ENCODE measurements at regions not wholly inside any gene's neighbourhood (a gene's known extent, or its start where the extent isn't known, plus 50 kb on each side); places are given as distances from the start of the nearest gene placed in this dataset.
"Not testable (repeated sequence)": the region's sequence is repeated elsewhere in the genome, so short reads cannot be mapped to it uniquely, and the experiment has no call there.

DNA sequence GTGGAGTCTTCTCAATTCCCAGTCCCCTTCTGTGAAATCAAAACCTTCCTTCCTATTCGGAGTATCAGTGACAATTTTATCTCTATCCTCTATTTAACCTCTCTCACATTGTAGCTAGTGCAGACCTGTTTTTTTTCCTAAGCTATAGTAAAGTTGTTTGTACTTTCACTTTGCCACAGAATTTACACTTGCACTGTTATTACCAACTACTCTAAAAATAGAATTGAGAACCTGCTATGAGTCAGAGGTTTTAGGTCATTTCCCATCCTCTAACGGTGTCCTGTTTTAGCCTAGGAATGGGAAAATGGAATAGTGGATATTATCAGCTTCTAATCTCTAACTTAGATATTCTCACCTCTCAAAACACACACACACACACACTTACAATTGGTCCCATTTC lies 862.7 kb downstream of the NCAM2 start:
- no peak for DNase-seq

DNA sequence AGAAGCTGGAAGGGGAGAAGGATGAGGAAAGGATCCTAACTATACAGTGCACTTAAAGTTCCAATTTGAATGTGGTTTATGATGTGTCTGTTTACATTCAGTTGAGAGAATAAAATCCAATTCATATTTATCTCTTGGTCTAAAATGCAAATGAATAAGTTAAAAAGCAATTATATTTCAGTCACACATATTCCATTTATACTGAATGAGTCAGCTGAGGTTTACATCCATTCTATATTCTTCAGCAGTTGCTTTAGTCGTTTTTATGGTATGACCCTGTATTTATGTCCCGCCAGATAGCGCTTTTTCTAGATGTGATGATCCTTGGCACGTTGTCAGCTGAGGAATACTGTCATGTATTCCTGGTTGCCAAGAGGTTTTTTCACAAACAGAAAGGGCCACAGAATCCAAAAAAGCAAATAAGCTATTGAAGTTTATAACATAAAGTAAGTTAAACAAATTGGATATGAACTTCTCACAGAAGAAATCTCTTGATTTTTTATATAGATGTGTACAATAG lies 866.2 kb downstream of the NCAM2 start:
- no peak for DNase-seq

DNA sequence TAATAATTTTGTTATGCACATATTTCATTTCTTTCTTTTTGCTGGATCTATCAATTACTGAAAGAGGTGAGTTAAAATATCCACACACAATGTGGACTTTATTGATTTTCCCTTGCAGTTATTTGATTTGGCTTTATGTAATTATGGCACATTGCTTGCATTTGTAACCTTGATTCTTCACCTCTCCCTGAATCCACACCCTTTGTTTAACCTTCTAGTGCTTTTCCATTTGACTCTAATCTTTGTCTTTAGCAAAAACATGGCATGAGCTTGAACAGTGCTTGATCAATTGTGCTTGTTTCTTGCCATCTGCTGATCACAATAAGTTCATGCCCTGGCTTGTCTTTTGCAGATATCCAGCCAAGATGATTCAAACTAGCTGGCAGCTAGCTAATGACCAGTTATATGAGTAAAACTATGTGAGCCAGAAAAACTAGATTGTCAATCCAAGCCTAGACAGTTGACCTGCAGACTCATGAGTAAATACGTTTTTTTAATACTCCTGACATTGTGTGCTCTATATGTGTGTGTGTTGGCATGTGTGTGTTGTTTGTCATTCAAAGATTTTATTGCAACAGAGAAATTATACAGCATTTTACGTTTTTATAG lies 899.2 kb downstream of the NCAM2 start:
- no peak for DNase-seq

DNA sequence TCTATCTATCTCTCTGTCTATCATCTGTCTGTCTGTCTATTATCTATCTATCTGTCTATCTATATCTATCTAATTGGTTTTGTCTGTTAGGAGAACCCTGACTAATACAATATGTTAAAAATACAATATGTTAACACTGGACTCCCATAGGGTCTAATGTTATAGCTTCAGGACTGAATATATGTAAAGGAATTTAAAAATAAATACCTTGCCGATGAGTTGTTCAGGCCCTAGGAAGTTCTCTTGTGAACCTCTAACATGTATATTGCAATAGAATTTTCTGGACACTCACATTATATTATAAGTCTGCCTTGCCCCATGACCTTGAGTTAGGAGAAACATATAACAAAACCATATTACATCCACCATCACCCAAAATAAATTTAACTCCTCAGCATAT lies 900.6 kb downstream of the NCAM2 start:
- DNase-seq: no peak

DNA sequence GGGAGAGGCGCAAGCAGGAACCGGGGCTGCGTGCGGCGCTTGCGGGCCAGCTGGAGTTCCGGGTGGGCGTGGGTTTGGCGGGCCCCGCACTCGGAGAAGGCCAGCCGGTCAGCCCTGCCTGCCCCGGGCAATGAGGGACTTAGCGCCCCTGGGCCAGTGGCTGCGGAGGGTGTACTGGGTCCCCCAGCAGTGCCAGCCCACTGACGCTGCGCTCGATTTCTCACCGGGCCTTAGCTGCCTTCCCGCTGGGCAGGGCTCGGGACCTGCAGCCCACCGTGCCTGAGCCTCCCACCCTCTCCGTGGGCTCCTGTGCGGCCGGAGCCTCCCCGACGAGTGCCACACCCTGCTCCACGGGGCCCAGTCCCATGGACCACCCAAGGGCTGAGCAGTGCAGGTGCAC lies 904.2 kb downstream of the NCAM2 start:
- DNase-seq: not testable (repeated sequence)

DNA sequence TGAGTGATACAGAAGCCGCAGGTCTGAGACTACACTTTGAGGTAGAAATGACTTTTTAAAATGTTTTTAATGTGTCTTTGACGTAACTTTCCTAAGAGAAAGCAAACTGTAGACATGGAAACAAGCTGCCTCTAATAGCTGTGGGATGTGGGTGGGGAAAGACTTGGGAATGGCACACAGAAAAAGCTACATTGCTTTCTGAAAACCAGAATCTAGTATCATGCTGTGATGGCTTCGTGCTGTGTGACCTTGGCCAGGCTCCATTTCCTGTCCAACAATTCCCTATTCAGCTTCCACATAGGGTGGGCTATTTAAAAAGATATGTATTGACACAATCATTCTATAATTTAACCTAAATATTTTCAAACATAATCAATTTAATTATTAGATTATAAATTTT lies 909.1 kb downstream of the NCAM2 start:
- no peak for DNase-seq

DNA sequence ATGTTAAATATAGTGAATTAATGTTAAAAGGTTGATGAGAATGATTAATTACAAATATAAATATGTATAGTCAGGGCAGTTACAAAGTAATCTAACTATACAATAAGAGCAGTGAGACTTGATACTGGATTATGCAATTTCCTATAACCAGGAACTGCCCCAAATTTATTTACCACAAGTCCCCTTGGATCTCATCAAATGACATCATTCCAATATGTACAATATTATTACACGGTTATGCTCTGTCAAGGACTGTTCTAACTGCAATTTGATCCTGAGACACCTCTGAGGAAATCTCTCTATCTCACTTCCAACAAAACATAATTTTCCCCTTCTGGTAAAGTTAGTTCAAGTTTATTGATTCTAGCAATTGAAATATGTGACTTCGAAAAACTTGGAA lies 917.6 kb downstream of the NCAM2 start:
- DNase-seq: no peak

DNA sequence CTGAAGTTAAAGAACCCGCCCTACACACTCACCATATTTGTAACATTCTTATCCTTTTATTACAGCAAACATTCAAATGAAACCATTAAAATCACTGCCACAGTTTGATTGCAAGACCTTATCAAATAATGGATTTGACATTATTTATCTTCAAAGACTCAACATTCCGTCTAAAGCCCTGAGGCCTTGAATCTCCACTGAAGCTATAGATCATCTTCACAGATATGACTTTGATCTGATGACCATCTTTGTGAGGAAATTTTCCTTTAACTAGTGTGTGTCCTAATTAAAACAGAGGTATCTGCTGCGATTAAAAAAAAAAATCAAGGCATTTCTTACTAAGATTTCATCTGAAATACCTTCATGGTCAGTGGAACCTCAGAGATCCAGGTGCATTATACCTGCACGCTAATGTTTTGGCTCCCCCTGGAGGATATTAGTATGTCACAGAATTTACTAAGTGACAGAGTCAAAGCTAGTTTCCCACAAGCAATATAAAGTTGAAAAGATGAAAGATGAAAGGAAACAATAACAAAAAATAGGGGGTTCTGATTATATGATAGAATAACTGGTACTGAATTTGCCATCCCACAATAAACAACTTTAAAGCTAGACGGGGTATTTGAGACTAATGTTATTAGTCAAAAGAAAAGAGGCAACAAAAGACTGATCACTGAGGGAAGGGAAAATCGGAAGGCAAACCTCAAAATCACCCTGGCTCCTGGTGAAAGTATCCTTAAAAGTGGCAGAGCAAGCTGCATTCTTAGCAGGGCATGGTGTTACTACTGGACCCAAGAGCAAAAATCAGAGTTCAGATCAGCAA lies 923.4 kb downstream of the NCAM2 start:
- no peak for DNase-seq

DNA sequence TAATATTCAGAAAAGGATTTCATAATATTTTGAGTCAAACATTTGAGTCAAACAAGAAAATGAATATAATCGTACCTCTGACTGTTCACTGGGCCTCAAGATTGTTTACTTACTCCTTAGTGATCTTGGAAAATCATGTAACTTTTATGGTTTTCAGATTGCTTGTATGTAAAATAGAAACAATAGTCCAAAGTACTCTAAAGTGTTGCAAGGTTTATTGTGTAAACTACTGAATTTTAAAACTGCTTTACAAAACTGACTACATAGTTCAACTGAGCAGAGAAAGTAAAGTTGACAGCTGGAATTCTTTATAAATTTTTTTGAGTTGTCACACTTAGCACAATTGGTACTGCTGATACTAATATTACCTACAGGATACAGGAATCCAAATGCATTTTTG lies 931.0 kb downstream of the NCAM2 start:
- no peak for DNase-seq

DNA sequence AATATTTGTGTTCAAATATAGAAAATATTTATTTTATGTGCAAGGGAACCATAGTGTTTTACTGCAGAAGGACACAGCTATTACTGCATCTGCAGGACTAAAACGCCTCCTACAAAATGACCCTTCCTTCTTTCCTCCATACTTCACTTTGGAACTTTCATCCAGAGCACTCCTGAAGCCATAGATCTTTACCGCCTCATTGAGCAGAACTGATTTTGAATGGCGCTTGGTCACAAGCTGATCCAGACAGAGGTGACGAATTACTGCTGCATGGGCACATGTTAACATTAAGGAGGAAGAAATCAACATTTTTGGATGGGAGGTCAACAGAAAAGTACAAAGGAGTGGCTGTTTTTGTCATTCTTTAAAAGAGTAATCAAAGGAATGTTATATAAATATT lies 931.6 kb downstream of the NCAM2 start:
- DNase-seq: no peak

DNA sequence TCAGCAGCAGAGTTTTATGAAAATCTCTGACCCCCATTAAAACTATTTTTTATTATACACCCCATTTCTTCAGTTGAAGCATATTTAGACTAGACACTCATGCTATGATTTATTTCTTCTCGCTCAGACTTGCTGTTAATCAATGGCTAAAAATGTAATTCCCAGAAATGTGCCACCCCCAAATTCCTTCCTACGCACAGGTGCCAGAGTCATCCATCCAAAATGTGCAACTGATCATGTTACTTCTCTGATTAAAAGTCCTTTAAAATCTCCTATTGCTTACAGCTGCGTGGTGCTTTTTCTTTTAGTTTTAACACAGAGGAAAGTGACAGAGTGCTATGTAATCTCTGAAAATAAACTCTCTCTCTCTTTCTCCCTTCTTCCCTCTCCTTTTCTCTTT lies 954.4 kb downstream of the NCAM2 start:
- no peak for DNase-seq

DNA sequence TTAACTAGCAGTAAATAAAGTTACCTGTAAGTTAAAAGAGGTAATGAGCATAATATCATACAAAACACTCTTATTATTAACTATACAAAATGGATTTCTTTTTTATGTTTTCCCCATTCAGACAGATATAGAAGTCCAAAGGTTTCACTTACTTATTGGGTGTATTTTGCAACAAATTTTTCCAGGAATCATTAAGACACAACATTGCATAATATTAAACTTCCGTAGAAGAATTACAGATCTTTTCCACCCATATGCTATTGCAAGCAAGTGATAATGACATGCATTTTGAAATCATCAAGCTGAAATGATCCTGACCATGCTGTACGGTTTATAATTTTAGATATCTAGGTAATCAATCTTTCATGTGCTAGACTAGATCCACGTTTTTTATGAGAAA lies 957.0 kb downstream of the NCAM2 start:
- no peak for DNase-seq

DNA sequence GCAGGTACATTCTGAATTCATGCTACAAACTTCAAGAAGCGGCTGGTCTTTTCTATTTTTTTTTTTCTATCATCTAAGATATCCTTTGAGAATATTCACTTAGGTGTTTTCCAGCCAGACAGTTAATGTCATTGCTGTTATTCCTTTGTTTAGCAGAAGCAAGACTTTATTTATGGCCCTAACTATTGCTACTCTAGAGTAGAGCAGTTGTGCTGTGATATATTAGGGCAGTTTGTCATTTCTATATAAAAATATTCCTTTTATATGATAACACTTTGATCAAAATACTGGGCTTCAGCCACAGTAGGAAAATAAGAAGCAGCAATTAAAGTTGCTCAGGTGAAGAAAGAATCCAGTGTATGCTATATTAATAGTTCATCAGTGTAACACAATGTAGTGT lies 959.3 kb downstream of the NCAM2 start:
- no peak for DNase-seq

DNA sequence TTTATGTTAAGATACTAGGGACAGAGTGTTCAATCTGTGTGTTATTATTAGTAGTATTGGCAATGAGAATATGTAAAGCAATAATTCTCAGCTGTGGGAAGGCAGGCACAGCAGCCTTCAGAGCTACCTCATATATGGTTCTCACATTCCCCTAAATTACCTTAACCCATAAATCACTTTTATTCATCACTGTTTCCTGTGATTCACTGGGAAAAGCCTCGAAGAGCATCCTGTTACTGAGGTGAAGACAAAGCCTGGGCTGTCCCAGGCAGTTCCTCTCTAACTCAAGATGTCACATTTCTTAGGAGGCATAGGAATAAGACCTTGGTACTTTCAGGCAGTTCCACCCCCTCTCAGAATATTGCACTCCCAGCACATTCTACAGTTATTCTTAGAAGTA lies 965.7 kb downstream of the NCAM2 start:
- no peak for DNase-seq

DNA sequence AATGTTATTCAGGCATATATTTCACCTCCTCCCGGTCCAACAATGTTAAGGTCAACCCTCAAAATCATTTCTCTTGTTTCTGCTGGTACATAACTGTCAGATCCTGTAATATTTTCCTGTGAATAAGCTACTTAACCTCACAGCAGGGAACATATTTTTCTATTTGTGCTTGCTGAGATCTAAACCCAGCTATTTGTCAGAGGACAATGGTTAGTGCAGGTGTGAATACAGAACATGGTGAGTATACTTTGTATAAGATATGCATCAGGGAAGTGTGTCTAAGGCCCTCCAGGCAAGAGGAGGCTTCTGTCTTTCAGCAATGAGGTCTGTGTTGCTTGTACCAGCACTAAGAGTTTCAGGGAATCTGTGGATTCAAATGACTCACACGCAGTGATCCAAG lies 970.6 kb downstream of the NCAM2 start:
- no peak for DNase-seq

DNA sequence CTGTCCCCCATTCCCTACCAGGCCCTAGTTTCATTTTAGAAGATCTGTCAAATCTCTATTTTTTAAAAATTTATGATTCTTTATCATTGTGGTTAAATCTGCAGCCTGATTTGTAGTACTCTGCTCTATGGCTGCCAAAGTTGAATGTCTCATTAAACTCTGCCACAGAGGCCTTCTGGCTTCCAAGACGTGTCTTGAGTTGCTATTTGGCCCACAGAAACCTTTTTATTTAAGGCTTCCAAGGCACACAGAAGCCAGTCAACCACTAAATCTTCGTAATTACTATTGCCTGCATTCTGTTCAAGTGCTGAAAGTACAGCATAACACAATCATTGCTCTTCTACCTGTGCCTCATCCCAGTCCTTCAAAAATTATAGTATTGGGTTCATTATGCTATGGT lies 971.0 kb downstream of the NCAM2 start:
- no peak for DNase-seq

DNA sequence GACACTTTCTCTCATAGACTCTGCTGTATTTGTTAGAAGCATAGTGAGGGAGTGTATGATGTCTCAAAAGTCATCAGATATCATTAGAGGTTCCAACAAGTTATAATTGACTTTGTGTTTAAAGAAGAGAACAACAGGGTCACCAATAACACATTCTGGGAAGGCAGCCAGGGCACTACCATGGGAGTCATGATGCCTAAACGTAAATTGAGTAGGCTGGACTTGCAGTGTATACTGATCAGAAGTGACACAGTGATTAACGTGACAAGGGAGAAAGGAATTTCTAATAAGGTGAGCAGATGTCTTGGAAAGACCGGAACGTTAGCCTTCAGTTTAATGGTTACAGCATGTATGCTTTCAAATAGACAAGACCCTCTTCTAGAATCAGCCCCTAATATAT lies 973.2 kb downstream of the NCAM2 start:
- DNase-seq: no peak

DNA sequence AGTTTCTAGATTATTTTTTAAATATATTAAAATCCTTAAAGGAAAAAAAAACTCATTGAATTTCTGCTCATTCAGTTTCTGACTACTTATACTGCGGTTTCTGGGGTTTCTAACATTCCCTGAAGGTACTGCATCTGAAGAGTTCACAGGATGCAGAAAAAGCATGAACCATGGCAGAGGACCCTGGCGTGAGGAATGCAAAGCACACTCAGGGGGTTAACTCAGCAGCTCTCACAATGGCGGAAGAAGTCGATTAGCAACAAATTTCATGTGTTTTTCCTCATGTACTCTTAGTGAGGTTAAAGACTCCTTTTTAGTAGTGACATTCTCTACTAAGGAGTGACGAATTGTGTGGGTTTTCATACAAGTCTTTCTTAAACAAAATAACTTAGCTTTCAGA lies 975.6 kb downstream of the NCAM2 start:
- no peak for DNase-seq

DNA sequence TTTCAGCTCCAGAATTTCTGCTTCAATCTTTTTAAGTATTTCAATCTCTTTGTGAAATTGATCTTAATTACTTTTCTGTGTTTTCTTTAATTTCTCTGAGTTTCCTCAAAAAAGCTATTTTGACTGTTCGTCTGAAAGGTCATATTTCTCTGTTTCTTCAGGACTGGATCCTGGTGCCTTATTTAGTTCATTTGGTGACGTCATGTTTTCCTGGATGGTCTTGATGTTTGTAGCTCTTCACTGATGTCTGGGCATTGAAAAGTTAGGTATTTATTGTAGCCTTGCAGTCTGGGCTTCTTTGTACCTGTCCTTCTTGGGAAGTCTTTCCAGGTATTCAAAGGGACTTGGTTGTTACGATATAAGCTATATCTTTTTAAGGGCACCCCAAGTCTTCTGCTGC lies 998.7 kb downstream of the NCAM2 start:
- no peak for DNase-seq

DNA sequence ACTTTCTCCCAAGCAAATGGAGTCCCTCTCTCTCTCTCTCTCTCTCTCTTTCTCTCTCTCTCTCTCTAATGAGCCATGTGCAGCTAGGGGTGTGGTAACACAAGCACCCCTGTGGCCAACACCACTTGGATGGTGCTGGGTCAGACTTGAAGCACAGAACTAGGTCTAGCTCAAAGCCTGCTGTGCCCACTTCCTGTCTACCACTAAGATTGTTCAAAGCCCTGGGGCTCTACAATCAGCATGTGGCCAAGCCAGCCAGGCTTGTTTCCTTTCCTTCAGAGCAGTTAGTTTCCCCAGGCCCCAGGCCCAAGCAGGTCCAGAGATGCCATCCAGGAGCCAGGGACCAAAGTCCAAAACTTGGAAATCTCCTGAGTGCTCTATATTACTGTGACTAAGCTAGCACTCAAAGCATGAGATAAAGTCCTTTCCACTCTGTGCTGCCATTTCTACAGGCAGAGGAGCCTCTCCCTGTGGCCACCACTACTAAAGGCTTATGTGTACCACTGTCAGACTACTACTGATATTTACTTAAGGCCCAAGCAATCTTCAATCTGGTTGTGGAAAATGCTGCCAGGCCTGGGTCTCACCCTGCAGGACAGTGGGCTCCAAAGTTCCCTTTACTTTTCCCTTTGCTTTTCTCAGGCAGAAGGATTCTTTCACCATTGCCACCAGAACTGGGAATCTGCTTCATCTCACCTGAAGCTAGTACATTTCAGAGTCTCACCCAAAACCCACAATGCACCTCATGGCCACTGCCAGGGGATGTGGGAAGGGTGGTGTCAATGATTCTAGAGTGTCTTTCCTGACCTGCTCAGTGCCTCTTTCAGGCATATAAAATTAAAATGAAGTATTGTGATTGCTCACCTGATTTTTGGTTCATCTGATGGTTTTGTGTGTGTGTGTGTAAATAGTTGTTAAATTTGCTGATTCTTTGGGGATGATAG lies 999.5 kb downstream of the NCAM2 start:
- no peak for DNase-seq

DNA sequence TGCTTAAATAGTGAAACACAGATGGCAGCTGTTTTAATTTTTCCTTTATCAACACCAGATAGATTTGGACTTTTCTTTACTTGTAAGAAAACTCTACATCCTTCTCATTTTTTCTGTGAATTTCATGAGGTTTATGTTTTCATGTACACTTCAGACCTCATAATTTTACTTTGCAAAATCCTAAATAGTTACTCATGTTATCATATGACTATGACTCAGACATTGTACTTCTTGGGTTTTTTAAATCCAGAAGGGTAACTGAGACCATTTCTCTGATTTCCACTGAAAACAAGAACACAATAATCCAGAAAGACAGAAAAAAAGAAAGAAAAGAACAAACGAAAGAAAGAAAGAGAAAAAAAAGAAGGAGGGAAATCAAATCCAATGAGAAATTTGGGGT lies 1021.6 kb downstream of the NCAM2 start:
- no peak for DNase-seq

DNA sequence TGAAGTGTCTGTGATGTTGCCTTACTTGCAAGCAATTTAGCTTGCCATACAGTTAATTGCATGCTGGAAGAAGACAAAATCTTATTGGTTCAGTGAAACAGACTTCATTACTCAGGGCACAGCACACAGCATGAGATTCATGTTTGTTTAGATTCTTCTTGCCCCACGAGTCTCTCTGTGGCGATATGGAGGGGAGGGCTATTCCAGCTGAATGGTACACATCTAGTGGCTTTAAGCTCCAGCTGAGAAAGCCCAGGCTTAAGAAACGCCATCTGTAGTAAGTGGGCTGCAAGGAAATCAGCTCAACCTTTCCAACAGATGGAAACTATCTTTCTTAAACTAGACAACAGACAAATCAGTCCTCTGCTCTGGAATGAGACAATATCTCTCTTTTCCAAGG lies 1022.0 kb downstream of the NCAM2 start:
- no peak for DNase-seq

DNA sequence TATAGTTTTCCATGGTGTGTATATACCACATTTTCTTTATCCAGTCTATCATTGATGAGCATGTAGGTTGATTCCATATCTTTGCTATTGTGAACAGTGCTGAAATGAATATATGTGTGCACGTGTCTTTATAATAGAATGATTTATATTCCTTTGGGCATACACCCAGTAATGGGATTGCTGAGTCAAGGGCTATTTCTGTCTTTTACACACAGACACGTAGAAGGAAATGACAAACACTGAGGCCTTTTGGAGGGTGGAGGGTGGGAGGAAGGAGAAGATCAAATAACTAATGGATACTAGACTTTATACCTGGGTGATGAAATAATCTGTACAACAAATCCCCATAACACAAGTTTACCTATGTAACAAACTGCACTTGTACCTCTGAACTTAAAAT lies 1025.7 kb downstream of the NCAM2 start:
- not testable (repeated sequence) for DNase-seq

DNA sequence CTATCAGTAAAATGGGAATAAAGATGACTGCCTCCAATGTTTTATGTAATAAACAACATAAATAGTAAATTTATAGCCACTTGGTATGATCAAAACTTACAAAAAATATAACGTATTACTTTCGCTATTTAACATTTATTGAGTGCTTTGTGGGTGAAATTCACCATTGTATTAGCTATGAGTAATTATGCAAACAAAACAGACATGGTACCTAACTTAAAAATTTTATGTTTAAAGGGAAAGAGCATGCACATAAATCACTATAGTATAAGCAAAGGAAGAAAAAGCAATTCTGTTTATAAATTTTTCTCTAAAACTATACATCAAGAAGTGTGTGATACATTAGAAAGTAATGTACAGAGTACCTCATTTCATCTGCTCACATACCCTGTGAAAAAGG lies 1046.2 kb downstream of the NCAM2 start:
- no peak for DNase-seq
